Right cardiac atrium (tissue), 5 donors: ENCODE measurements at regions not wholly inside any gene's neighbourhood (a gene's known extent, or its start where the extent isn't known, plus 50 kb on each side); places are given as distances from the start of the nearest gene placed in this dataset.
"Not testable (repeated sequence)": the region's sequence is repeated elsewhere in the genome, so short reads cannot be mapped to it uniquely, and the experiment has no call there.

Experiments
- ATAC-seq, 2 donors: fragments of 200-7000 bp; cut with Tn5 transposase; one replicate each; pipeline versions ENCODE4 v1.8.0 to v1.9.1; 2020; ENCODE audit warnings: moderate library complexity in 2 of 2, mild to moderate bottlenecking in 1 of 2
- DNase-seq, 3 donors: peaks; one replicate each; pipeline ENCODE4 v3.0.0-alpha.2; 2020
- H3K27ac ChIP-seq: one replicate; pipeline ENCODE4 v1.5.1; 2013; ENCODE audit warnings: mild to moderate bottlenecking, low read length, control low read depth, moderate library complexity
- H3K27me3 ChIP-seq: one replicate; pipeline ENCODE4 v1.6.1; 2013; ENCODE audit not compliant: control insufficient read depth, insufficient read depth
- H3K4me1 ChIP-seq: one replicate; pipeline ENCODE4 v1.6.1; 2013; ENCODE audit warnings: low read length; ENCODE audit not compliant: control insufficient read depth, insufficient read depth
- H3K4me3 ChIP-seq: one replicate; pipeline ENCODE4 v1.5.1; 2013; ENCODE audit warnings: low read length, control low read depth
- H3K9me3 ChIP-seq: one replicate; pipeline ENCODE4 v1.6.1; 2013; ENCODE audit warnings: low read length; ENCODE audit not compliant: control insufficient read depth
- WGBS: extraction: QIAGEN DNeasy Blood & Tissue Kit; methylation state at CpG from one replicate; pipeline ENCODE4 v1.1.7; 2013; 5-methylcytosine and 5-hydroxymethylcytosine counted together
- intact Hi-C, 4 donors: fragments of 100-400 bp; cut with DNase I; formaldehyde crosslinking; loops; one replicate each; pipeline versions ENCODE4 v1.11.0 to v1.14.0; 2022 to 2023
- donor health status: healthy with polysubstance abuse.
- donor health status: DM: no; HTN: yes; CAD: no.
- donor health status: DM: no; HTN: no; CAD: no.
- donor health status: DM: no; HTN: yes; CAD: no; lungs with severe emphysema.
- donor health status: DM: yes; HTN: yes; CAD: no.

DNA sequence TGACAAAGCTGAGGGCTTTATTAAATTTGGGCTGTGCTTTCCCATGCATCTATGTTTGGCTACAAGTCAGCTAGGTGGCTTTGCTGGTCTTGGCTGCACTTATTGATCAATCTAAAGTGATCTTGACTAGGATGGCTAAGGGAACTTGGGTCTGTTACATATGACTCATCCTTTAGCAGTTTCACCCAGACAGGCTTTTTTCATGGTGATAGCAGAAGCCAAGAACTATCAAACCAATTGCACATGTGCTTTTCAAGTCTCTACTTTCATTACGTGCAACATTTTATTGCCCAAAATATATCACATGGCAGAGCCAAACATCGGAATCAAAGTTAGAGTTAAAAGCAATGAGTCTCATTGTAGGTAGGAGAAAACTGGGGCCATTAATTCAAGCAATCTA is 626.3 kb downstream of the TENT5A start:
- no peaks in the 10 kb centered on the region for H3K4me1 ChIP-seq
- no peak for DNase-seq
- intact Hi-C loops = no loop called here
- WGBS = 64% methylated on average over 2 of the region's 2 CpGs
- no peak overlapping the region for H3K27ac ChIP-seq
- H3K4me3 ChIP-seq = no peak overlapping the region
- H3K27me3 ChIP-seq = no peaks in the 10 kb centered on the region
- no peak for ATAC-seq
- no peaks in the 10 kb centered on the region for H3K9me3 ChIP-seq

DNA sequence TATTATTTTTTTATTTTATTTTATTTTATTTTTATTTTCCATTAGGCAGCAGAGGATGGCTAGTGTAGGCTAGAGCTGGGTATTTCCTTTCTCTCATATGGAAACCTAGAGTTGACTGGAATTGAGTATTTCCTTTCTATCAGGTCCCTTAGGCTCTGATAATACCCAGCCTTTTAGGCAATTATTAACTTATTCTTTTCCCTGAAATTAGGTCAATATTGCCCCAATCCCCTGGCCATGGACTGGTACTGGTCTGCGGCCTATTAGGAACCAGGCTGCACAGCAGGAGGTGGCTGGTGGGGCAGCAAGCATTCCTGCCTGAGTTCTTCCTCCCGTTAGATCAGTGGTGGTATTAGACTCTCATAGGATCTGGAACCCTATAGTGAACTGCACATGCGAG is 632.2 kb downstream of the TENT5A start:
- no peaks in the 10 kb centered on the region for H3K9me3 ChIP-seq
- intact Hi-C loops = no loop called here
- no peak for DNase-seq
- H3K27me3 ChIP-seq = no peaks in the 10 kb centered on the region
- H3K27ac ChIP-seq = no peak overlapping the region
- no peaks in the 10 kb centered on the region for H3K4me1 ChIP-seq
- ATAC-seq = no peak
- 95% methylated on average over 3 of the region's 3 CpGs for WGBS
- H3K4me3 ChIP-seq = no peak overlapping the region

DNA sequence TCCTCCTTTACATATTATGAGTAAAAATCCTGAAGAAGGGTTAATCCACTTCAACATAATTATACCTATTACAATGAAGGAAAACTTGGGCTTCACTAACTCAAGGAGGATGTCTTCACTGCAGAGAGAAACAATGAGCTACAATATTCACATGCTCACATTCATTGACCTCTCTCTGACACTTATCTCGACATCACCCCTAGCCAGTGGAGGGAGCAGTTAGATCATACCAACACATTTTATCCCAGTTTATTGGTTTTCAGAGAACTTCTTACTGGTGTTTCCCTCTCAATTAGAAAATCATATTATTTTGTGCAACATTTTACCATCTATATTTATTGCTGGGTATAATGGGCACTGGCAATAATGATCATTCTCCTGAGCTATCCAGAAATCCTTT is 646.5 kb downstream of the TENT5A start:
- Histone ChIP-seq H3K27ac (no peak overlapping the region), H3K9me3 (no peaks in the 10 kb centered on the region), H3K4me1 (no peaks in the 10 kb centered on the region), H3K27me3 (no peaks in the 10 kb centered on the region), H3K4me3 (no peak overlapping the region)
- ATAC-seq = no peak
- 56% methylated on average over 1 of the region's 1 CpG for WGBS
- no peak for DNase-seq
- intact Hi-C loops = no loop called here

DNA sequence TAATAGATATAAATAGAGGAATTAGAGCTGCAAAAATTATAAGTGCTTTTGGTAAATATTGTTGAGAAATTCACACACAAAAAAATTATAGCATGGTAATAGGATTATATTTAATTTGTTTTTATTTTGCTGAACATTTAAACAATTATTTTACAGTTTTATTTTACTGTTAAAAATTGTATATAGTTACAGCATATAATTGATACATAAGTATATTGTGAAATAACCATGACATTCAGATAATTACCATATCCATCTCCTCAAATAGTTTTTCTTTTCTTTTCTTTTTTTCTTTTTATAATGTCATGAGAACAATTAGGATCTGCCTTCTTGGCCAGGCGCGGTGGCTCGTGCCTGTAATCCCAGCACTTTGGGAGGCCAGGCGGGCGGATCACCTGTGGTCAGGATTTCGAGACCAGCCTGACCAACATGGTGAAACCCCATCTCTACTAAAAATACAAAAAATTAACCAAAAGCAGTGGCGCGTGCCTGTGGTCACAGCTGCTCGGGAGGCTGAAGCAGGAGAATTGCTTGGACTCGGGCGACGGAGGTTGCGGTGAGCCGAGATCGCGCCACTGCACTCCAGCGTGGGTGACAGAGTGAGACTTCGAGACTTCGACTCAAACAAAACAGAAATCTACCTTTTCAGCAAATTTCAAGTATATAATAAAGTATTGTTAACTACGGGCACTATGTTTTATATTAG is 654.2 kb downstream of the TENT5A start:
- no peaks in the 10 kb centered on the region for H3K27me3 ChIP-seq
- no peaks in the 10 kb centered on the region for H3K4me1 ChIP-seq
- H3K9me3 ChIP-seq = no peaks in the 10 kb centered on the region
- no peak for ATAC-seq
- H3K4me3 ChIP-seq = no peak overlapping the region
- no peak overlapping the region for H3K27ac ChIP-seq
- peak in 1 of 3 donors; percentile 35 for DNase-seq
- intact Hi-C loops = no loop called here
- 90% methylated on average over 20 of the region's 20 CpGs for WGBS

DNA sequence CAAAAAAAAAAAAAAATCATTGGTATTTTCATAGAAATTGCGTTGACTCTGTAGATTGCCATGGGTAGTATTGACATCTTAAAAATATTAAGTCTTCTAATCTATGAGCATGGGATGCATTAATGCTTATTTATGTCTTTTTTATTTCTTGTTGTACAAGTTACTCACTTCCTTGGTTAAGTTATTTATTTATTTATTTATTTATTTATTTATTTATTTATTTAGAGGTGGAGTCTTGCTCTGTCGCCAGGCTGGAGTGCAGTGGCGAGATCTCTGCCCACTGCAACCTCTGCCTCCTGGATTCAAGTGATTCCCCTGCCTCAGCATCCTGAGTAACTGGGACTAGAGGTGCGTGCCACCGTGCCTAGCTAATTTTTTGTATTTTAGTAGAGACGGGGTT is 656.0 kb downstream of the TENT5A start:
- intact Hi-C loops = not testable (repeated sequence)
- 75% methylated on average over 6 of the region's 6 CpGs for WGBS

DNA sequence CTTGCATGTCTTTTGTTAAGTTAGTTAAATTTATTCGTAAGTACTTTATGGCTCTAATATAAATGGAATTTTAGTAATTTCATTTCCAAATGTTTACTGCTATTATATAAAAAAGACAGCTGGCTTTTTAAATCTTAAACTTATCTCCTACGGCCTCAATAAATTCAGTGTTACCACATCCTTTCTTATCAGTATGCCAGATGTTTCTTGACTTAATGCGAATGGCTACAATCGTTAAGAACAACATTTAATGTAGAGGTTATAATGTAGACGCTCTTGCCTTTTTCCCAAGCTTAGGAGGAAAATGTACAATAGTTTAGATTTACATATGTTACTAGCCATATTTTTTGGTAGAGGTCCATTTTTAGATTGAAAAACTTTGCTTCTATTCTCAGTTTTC is 659.4 kb downstream of the TENT5A start:
- DNase-seq (no peak), ATAC-seq (no peak)
- Histone ChIP-seq H3K27ac (no peak overlapping the region), H3K9me3 (no peaks in the 10 kb centered on the region), H3K27me3 (no peaks in the 10 kb centered on the region), H3K4me1 (no peaks in the 10 kb centered on the region), H3K4me3 (no peak overlapping the region)
- intact Hi-C loops = no loop called here
- WGBS = 36% methylated on average over 5 of the region's 5 CpGs

More for the DNA sequence above, 656.0 kb downstream of the TENT5A start:
- not testable (repeated sequence) for H3K27ac ChIP-seq, H3K4me3 ChIP-seq, H3K9me3 ChIP-seq, DNase-seq, ATAC-seq, H3K27me3 ChIP-seq, H3K4me1 ChIP-seq

DNA sequence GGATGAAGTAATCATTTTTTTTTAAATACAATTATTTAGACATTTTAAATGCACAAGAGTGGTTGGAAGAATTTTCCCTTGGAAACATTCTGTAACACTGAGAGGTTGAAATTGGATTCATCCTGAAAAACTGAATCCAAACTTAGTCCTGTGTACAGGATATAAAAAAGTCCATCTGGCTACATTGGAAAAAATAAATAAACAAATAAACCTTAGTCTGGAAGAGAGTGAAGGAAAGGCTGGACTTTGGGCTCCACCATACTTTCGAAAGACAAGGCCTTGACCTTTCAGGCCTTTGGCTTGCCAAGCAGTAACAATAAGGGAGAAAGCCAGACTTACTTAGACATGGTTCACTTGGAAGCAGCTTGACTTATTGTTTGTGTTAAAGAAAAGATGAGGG is 664.3 kb downstream of the TENT5A start:
- WGBS = 45% methylated on average over 1 of the region's 1 CpG
- DNase-seq (no peak), ATAC-seq (peak in 1 of 2 donors; percentile 69)
- Histone ChIP-seq H3K27ac (no peak overlapping the region), H3K27me3 (no peaks in the 10 kb centered on the region), H3K4me1 (no peaks in the 10 kb centered on the region), H3K4me3 (no peak overlapping the region), H3K9me3 (no peaks in the 10 kb centered on the region)
- intact Hi-C loops = no loop called here

DNA sequence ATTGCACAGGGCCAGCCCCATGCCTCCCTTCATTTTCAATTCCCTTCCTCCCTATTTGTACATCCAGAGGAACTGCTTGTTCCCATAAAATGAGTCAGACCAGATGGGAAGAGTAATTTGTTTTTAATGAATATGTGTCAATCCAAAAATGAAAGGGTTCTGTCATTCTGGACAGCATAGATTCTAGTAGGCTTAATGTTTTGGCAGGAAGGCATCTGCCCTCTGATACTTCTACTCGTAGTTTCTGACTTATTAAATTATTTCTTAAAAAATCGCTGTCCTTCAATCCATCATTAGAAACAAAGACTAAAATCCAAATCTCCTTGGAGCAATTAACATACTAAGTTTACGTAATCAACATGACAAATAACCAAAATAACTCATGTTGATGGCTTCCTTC is 665.5 kb downstream of the TENT5A start:
- intact Hi-C loops = no loop called here
- no peak for ATAC-seq

DNA sequence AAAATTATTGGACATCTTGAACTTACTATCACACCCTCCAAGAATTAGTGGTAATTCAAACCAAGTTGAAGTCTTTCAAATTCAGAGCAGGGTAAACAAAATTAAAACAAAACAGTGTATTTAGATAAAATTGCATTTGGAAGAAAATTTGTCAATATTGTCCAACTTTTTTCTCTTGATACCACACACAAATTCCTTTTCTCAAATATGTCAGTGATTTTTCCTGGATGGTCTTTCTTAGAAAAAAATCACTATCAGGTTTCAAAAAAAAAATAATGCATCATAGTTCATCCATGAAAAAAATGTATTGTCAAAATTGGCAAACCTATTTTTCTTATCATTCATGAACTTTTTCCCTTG is 667.1 kb downstream of the TENT5A start:
- Histone ChIP-seq H3K27me3 (no peaks in the 10 kb centered on the region), H3K4me3 (no peak overlapping the region), H3K9me3 (no peaks in the 10 kb centered on the region), H3K4me1 (no peaks in the 10 kb centered on the region), H3K27ac (no peak overlapping the region)
- DNase-seq = no peak
- intact Hi-C loops = no loop called here
- no peak for ATAC-seq

More for the DNA sequence above, 665.5 kb downstream of the TENT5A start:
- H3K4me3 ChIP-seq = no peak overlapping the region
- H3K27ac ChIP-seq = no peak overlapping the region
- no peak for DNase-seq
- WGBS = 51% methylated on average over 3 of the region's 3 CpGs
- H3K4me1 ChIP-seq = no peaks in the 10 kb centered on the region
- H3K27me3 ChIP-seq = no peaks in the 10 kb centered on the region
- H3K9me3 ChIP-seq = no peaks in the 10 kb centered on the region

DNA sequence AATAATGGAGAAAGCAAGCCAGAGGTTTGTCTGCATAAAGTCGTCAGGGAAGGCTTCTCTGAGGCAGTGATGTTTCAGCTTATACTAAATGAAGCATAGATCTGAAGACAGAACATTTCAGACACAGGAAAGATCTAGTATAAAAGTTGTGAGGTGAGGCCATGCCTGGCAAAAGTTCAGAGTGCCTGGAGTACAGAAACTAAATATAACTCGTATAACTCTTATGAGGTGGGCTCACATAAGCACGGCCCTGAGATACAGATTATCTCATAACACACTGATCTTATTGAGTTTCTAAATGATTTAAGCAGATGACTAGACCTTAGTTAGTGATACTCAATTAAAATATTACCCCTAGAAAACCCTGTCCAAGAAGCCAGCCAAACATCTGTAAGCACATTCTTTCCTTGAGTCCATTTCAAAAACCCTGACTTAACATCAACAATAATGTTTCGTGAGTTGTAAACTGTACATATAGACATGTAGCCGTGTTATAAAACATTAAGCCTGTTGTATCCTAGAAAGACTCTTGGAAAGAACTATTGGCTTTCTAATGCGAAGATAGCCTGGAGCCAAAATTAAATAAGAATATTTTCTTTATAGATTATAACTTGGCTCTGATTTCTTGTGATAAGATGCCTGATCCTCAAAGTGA is 667.6 kb downstream of the TENT5A start:
- DNase-seq (no peak), ATAC-seq (no peak)
- Histone ChIP-seq H3K27ac (no peak overlapping the region), H3K4me1 (no peaks in the 10 kb centered on the region), H3K4me3 (no peak overlapping the region), H3K27me3 (no peaks in the 10 kb centered on the region), H3K9me3 (no peaks in the 10 kb centered on the region)
- intact Hi-C loops = no loop called here
- 46% methylated on average over 6 of the region's 6 CpGs for WGBS

DNA sequence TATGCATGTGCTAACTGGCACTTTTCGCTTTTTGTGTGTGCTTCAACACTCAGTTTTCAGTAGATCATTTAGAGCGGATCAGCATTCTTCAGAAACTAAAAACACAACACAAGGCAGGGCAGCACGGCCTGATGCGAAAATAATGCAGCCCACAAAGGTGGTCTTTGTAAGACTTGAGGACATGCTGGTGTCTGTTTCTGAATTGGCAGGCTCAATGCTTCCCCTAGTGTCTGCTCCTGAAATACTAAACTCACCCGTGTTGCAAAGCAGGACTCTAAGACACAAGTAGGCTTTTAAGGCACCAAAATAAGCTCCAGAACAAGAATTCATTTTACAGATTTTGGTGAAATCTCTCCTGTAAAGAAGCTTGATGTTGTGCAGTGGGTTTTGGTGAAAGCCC is 676.5 kb downstream of the TENT5A start:
- Histone ChIP-seq H3K4me1 (no peaks in the 10 kb centered on the region), H3K4me3 (no peak overlapping the region), H3K27ac (no peak overlapping the region), H3K9me3 (no peaks in the 10 kb centered on the region), H3K27me3 (no peaks in the 10 kb centered on the region)
- intact Hi-C loops = no loop called here
- WGBS = 61% methylated on average over 5 of the region's 5 CpGs
- DNase-seq (no peak), ATAC-seq (no peak)

DNA sequence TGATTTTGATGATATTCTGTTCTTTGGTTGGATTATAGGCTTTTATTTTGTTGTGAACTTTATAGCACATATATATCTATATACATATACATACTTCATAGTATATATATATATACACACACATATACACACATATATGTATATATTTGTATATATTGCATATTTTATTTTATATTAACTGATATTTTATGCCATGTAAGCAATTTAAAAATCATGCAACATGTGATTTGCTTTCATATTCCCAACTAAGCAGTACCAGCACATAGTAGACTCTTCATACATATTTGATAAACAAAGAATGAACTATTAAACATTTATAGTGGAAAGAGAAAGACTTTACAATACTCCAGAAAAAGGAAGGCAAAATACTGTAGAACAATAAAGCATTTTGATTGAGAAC is 679.2 kb downstream of the TENT5A start:
- ATAC-seq (no peak), DNase-seq (no peak)
- Histone ChIP-seq H3K27me3 (no peaks in the 10 kb centered on the region), H3K27ac (no peak overlapping the region), H3K4me3 (no peak overlapping the region), H3K9me3 (no peaks in the 10 kb centered on the region), H3K4me1 (no peaks in the 10 kb centered on the region)
- intact Hi-C loops = no loop called here
